HG02981 (cell line): ENCODE measurements at regions not wholly inside any gene's neighbourhood (a gene's known extent, or its start where the extent isn't known, plus 50 kb on each side); places are given as distances from the start of the nearest gene placed in this dataset.
"Not testable (repeated sequence)": the region's sequence is repeated elsewhere in the genome, so short reads cannot be mapped to it uniquely, and the experiment has no call there.

ENCODE experiments used
- ATAC-seq: cut with Tn5 transposase; IDR thresholded peaks from one replicate; pipeline ENCODE4 v1.9.1; 2021; ENCODE audit warnings: mild to moderate bottlenecking, moderate library complexity; ENCODE audit not compliant: unreplicated experiment

DNA sequence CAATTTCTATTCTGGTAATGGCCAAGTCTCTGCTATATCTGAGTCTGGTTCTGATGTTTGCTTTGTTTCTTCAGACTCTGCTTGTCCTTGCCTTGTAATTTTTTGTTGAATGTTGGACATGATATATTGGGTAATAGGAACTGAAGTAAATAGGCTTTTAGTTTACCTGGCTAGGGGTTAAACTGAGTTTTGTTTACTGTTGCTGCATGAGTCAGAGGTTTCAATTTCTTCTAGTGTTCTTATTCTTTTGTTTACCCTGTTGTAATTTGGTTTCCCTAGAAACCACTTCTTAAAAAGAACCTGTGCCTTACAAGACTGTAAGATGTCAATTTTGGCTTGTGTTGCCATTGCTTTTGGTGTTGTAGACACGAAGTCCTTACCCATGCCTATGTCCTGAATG is 285.0 kb upstream of the KCNH7 start:
- peak; percentile 62 for ATAC-seq

DNA sequence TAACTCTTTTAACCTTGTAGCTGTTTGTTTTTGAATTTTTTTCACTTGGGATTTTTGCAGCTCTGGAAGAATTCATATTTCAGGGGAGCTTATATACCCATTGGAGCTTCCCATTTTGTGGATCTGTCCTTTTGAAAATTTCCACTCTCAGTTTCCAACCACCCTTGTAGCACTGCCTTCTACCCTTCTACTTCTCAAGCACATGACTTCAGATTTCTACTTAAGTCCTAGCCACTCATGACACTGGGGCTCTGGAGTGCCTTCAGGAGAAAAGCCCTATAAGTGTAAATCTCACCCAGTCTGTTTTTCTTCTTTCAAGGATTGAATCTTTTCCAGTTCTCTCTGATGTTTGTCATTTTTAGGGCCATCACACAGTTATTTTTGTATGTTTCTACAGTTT is 283.7 kb upstream of the KCNH7 start:
- no peak for ATAC-seq

DNA sequence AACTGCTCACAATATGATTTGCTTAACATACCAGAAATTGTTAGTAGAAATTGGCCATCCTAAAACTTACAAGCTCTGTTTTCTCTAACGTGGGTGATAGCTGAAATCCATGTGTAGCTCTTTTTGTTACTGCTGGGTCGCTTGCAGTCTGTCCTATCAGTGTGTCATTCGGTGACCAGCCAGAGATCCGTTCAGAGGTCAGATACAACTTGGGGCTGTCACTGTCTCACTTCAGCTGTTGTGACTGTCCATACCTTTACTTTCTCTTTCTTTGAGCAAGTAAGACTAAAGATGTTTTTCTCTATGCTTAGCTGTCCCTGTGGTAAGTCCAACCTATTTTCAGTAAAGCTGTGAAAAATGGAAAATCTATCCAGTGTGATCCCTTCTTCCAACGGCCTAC is 282.9 kb upstream of the KCNH7 start:
- no peak for ATAC-seq

DNA sequence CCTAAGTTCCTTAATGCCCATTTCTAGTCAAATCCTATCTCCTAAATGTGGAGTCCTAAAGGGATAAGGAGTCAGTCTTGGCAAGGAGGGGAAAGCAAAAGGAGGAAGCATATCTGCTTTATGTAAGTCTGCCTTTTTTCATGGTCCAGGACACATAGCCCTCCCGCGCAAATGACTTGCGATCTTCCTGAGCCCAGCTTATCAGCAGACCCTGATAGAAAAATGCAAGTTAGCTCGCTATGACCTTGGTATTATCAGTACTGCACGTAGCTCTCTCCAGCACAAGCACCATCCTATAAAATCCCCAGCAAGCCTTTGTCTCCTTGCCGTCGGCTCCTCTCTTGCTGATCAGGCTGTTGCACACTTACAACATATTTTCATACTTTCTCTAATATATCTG is 281.4 kb upstream of the KCNH7 start:
- no peak for ATAC-seq

DNA sequence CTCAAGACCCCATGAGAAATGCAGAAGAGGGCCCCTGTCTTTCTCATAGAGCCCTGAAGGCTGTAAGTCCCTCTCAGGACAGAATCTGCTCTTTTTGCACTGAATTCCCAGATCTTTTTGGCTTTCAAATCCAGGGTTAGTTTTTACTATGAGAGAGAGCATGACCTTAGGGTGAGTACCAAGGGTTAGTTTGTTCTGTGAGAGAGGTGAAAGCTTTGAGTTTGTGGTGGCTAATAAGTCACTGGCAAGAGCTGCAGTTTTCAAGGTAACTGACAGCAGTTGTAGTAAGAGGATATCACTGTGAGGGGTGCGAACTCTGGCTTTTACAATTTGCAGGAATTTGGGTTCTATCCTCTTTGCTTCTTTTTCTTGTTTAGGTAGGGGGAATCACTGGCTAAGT is 248.4 kb upstream of the KCNH7 start:
- ATAC-seq, result no peak

DNA sequence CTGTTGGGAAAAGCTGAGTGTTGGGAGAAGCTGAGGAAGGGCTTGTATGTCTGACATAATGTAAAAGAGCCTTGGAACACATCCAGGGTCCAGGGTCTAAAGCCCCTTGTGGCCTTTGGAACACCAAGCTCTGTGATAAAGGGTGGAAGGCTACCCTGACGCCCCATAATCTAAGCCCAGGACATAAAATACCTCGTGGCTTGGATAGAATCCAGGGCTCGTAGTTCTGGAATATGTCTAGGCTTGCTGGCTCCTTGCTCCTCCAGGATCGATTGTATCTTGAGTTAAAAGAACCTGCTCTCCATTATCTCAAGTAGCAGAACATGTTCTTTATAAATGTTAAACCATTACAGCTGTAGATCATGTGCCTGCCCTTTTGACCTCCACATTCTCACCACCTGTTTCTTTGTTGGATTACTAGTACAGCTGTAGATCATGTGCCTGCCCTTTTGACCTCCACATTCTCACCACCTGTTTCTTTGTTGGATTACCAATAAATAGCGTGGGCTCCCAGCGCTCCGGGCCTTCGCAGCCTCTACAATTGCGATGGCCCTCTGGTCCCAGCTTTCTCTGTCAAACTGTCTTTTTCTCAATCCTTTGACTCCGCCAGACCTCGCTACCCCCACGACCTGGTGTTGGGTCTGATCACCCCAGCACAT is 246.9 kb upstream of the KCNH7 start:
- not testable (repeated sequence) for ATAC-seq

DNA sequence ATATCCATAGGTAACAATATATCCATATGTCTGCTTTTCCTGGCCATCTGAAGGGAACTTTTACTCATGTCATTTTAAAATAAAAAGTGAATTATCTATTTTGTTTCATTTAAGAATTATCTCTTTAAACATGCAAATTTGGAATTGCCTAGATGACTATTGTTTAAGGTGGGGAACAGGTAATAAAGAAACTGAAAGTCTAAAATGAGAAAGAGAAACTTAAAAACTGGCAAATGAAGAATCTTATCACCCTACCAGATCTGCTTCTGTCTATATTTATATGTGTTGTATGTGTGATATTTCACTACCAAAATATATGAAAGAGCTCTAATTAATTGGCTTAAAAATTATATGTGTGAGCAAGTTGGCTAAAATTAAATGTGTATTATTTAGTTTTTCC is 243.2 kb upstream of the KCNH7 start:
- ATAC-seq, result peak; percentile 46

DNA sequence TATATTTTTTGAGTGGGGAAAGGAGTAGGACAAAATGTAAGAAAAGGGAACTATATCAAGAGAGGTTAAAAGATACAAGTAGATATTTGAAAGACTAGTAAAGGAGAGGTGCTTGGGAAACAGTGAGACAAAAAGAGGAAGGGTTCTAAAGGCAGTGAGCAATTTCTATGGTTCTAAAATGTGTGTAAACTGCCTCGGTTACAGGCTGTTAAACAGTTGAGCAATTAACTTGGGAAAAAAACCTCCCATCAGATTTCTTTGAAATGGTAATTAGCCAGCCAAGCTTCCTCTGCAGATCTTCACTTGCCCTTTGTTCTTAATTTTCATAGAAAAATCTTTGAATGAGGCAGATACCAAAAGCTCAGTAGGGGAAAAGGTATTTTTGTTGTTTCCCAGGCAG is 238.7 kb upstream of the KCNH7 start:
- ATAC-seq, result no peak

DNA sequence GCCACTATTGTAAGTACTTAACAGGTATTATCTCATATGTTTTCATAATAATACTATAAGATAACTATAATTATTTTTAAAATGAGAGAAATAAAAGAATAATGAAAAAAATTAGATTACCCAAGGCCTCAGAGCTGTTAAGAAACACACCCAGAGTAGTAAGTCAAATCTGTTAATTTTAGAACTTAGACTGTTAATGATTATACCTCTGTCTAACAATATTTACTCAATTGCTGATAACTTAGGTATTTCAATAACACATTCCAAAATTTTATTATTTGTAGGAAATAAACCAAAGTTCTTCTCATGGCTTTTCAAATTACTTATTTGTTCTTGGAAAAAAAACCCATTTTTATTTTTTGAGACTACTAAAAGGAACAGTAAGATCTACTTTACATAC is 227.5 kb upstream of the KCNH7 start:
- ATAC-seq, result no peak

DNA sequence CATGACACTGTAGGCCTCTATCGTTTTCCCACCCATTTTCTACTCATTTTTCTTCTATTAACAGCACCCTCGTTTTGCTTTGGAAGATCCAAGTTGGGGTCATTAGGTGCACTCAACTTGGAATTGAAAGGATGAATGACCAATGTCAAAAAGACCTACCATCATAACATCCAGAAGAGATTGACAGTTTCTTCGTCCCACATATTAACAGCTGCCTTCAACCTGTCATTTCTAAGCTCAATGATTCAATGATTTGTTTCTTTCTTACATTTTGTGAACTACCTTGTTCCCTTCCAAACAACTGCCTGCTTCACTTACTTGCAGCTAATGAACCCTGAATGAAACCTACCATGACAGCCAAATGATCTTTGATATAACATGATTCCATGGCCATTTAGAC is 224.0 kb upstream of the KCNH7 start:
- no peak for ATAC-seq

DNA sequence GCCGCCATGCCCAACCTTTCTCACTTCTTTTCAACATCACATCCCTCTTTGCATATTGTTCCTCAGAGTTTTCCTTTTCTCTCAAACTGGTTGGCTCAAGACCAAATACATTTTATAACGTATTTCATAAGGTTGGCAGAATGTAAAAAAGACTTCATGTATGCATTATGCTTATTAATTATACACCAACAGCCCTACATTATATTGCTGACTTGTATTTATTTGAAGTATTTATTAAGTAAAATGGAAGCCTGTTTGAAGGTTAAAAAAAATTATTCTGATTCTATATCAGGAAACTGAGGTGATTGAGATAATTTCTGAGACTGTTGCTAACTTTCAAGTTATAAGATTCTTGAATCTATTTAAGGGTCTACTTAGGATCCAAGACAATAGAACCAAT is 208.0 kb upstream of the KCNH7 start:
- no peak for ATAC-seq

DNA sequence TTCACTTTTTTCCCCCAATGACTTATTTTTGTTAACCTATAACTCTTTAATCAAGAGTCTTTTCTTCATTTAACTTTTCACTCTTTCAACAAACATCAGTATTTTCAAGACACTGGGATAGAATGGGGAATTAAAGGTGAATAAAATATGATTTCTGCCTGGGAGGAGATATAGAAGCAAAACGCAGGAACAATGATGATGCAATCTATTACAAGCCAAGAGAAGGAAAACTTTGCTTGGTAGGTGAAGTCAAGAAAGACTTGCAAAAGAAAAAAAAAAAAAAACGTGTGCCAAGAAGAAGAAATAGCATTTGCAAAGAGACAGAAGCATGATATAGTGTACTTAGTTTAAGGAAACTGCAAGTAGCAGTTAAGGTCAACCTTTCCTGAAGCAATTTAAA is 207.3 kb upstream of the KCNH7 start:
- no peak for ATAC-seq

DNA sequence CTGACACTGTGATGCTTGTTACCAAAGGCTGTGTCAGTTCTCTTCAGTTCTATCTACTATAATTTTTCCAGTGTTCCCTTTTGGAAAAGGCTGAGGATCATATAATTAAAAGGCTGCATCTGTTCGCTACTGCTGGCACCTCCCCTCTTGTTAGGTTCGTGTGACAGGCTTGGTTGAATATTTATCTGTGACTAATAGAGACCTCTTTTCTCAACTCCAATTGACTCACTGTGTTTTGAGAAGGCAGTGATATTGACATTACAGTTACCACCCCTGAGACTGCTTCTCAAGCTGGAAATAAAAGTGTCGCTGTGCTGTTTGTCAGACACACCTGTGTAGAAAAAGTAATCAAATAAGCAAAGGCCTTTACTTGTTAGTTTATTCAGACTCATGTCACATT is 205.5 kb upstream of the KCNH7 start:
- ATAC-seq, result no peak

DNA sequence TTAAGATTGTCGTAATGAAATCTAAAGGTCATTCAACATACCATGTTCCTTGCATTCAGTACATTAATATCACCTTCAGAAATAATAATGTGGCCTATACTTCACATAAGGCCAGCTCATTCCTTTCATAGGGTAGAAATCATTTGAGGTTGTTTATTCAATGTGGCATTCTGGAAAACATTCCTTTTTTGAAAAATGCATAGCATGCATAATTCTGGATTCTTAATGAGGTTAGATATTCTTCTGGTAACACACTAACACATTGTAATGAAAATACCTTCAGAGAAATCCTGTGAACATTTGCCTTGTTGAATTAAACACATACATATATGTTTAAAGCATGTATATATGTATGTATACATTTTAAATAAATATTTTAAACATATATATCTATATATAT is 204.6 kb upstream of the KCNH7 start:
- ATAC-seq, result no peak

DNA sequence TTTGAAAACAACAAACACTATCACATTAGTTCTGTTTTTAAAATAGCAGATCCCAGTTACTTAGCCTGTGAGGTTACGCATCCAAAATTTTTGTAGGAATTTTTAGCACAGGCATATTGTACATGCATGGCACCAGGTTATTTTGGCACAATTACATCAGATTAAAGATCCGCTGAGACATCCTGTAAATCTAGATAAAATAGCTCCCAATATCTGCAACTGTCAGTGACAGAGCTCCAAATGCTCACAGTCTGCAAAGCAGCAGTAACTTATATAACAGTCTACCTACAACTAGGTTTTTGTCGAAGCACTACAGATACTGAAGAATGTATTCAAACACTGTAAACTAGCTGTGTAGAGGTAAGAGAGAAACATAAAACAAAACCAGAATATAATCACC is 200.7 kb upstream of the KCNH7 start:
- no peak for ATAC-seq

DNA sequence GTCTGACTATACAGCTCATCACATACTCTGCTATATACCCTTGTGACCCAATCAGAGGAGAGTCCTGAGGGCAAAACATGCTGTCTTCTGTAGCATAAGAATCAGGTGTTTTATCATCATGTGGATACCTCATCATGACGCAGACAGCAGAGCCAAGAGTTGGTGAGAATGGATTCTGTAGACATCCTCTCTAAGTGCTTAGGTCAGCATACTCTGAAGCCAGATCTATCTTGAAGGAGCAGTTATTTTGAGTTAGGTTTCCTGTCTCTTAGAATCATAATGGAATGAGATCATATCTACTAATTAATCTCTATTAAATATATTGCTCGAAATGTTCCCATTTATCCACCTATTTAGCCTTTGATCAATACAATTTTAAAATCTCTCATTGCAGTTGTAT is 190.2 kb upstream of the KCNH7 start:
- no peak for ATAC-seq

DNA sequence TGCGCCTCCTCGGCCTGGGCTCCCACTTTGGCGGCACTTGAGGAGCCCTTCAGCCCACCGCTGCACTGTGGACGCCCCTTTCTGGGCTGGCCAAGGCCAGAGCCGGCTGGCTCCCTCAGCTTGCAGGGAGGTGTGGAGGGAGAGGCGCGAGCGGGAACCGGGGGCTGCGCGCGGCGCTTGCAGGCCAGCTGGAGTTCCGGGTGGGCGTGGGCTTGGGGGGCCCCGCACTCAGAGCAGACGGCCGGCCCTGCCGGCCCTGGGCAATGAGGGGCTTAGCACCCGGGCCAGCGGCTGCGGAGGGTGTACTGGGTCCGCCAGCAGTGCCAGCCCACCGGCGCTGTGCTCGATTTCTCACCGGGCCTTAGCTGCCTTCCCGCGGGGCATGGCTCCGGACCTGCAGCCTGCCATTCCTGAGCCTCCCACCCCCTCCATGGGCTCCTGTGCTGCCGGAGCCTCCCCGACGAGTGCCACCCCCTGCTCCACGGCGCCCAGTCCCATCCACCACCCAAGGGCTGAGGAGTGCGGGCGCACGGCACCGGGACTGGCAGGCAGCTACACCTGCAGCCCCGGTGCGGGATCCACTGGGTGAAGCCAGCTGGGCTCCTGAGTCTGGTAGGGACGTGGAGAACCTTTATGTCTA is 187.7 kb upstream of the KCNH7 start:
- ATAC-seq, result not testable (repeated sequence)

DNA sequence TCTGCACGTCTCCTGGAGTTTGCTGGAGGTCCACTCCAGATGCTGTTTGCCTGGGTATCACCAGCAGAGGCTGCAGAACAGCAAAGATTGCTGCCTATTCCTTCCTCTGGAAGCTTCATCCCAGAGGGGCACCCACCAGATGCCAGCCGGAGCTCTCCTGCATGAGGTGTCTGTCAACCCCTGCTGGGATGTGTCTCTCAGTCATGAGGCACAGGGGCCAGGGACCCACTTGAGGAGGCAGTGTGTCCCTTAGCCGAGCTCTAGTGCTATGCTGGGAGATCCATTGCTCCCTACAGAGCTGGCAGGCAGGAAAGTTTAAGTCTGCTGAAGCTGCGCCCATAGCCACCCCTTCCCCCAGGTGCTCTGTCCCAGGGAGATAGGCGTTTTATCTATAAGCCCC is 178.3 kb upstream of the KCNH7 start:
- ATAC-seq, result not testable (repeated sequence)

DNA sequence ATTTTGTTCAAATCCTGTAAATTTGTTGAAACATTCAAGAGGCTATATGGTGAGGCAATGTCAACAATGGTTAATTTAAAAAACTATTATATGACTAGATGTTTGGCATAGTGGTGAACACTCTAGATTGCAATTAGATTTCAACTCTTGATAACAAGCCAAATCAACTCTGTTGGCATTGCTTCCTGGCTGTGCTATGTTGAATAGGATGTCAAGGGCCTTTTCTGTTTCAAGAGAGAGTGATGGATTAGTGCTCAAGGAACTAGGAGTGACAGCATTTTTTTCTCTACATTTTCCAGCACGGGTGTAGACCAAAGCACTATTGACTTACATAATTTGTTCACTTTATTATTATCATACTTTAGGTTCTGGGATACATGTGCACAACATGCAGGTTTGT is 172.4 kb upstream of the KCNH7 start:
- no peak for ATAC-seq

DNA sequence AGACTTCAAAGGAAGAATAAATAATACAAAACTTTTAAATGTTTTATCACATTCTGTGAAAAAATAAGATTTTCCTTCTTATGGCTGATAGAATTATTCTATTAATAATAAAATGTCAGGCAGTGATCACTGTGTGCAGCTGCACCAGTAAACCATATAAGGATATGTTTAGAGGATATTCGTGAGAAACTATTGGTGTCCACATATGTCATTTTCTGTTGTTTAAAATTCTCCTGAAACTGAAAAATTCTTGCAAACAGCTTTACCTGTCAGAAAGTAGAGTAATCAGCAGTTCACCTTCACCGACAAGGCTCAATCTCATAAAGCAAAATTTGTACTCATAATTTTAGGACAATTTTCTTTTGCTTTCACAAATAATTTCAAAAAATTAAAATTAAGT is 170.1 kb upstream of the KCNH7 start:
- ATAC-seq, result no peak

DNA sequence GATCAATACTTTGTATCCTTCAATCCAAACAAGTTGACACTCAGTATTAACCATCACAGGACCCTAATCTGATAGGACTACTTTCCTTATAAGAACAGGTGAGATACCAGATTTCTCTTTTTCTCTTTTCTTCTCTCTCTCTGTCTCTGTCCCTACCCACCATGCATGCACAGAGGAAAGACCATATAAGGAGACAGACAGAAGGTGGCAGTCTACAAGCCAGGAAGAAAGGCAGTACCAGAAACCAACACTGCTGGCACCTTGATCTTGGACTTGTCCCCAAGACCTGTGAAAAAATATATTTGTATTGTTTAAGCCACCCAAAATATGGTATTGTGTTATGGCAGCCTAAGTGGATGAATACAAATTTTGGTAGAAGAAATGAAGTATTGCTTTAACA is 156.2 kb upstream of the KCNH7 start:
- ATAC-seq, result no peak

DNA sequence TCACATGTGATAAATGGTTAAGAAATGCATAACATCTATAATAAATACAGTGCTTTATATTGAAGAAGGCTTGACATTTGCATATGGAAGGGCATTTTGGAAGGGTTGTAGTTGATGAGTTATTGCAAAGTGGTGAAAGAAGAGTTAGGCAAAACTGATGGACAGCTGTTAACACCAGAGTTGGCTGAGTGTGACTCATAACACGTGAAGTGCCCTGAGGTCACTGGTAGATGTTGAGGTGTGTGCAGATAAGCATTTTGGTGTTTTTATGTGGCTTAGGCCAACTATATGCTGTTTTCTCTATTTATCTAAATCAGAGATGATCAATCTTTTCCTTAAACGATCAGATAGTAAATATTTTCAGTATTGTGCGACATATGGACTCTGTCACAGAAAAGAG is 154.3 kb upstream of the KCNH7 start:
- ATAC-seq, result no peak

DNA sequence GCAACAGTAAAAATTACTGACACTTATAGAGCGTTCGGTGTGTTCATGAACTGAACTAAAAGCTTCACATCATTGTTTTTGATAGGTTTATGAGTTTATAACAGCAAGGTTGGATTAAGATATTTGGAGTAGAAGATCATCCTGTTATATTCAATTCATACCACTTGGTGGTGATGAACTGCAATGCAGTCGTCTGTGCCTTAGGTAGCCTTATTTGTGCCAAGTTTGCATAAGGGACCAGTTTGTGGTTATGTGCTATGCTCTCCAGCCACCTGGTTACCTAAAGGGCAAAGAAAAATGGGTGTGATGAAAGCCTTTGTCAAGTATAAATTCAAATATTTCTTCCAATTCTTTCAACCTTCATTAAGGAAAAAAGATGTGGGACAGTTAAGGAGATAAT is 150.9 kb upstream of the KCNH7 start:
- peak; percentile 59 for ATAC-seq
